ENCODE measurements at regions not wholly inside any gene's neighbourhood (a gene's known extent, or its start where the extent isn't known, plus 50 kb on each side); places are given as distances from the start of the nearest gene placed in this dataset.

DNA sequence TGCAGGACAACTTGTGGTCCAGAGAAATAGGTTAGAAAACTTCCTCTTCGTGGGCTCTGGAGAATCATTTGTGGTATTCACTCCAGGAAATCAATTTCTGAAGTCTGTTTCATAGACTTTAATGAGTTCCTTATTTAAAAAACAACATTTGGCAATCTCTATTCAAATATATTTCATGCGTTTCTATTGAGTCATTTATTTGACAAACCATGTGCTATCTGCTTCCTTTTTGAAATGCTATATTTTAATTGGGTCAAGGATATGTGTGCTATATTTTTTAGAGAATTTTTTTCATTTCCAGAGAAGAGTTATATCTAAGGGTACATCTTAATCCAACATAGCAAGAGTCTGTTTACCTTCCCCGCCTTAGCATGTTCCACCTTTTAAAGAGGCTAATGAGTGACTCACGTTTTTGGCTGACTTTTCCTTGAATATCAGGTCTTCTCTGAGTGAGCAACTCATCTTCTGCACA, 252.4 kb upstream of the EGLN3 start:
- Histone ChIP-seq H3K9ac (ENCODE audit: control insufficient read depth, extremely low read depth, insufficient read depth, low read length) (no peak overlapping the region), H3K4me2 (ENCODE audit: control insufficient read depth, extremely low read depth, insufficient read depth, low read depth, low read length) (no peak overlapping the region), H3K27ac (ENCODE audit: control insufficient read depth, insufficient read depth, low read length) (no peak overlapping the region), H3K27me3 (ENCODE audit: control insufficient read depth, extremely low read depth, insufficient read depth, low read length) (no peaks in the 10 kb centered on the region), H3K79me2 (ENCODE audit: control insufficient read depth, insufficient read depth, low read length) (no peaks in the 10 kb centered on the region), H2AFZ (ENCODE audit: control insufficient read depth, low read length) (no peak overlapping the region), H3K4me3 (ENCODE audit: control insufficient read depth in 2 of 3, extremely low read depth in 1 of 3, insufficient read depth in 2 of 3, low read depth in 1 of 3, low read length in 3 of 3) (no peak overlapping the region), H4K20me1 (ENCODE audit: control insufficient read depth, extremely low read depth, insufficient read depth, low read length) (no peaks in the 10 kb centered on the region), H3K36me3 (ENCODE audit: control insufficient read depth in 2 of 2, extremely low read depth in 1 of 2, insufficient read depth in 2 of 2, low read length in 2 of 2) (no peaks in the 10 kb centered on the region), H3K9me3 (ENCODE audit: control insufficient read depth, low read depth, low read length) (no peaks in the 10 kb centered on the region), H3K9me1 (ENCODE audit: control insufficient read depth, extremely low read depth, insufficient read depth, low read length) (no peaks in the 10 kb centered on the region), H3K4me1 (ENCODE audit: control insufficient read depth, extremely low read depth, insufficient read depth, low read length) (peaks cover 12% of the 10 kb centered on the region)
- no peak for DNase-seq (ENCODE audit: low read depth, low spot score)
- peak; percentile 81 for FAIRE-seq
- dilution Hi-C loops (cut with MboI; ENCODE audit: extremely low pct_ligation_motif_present, low sequenced_read_pairs), result no loop called here
- TF ChIP-seq, protein P1, sequence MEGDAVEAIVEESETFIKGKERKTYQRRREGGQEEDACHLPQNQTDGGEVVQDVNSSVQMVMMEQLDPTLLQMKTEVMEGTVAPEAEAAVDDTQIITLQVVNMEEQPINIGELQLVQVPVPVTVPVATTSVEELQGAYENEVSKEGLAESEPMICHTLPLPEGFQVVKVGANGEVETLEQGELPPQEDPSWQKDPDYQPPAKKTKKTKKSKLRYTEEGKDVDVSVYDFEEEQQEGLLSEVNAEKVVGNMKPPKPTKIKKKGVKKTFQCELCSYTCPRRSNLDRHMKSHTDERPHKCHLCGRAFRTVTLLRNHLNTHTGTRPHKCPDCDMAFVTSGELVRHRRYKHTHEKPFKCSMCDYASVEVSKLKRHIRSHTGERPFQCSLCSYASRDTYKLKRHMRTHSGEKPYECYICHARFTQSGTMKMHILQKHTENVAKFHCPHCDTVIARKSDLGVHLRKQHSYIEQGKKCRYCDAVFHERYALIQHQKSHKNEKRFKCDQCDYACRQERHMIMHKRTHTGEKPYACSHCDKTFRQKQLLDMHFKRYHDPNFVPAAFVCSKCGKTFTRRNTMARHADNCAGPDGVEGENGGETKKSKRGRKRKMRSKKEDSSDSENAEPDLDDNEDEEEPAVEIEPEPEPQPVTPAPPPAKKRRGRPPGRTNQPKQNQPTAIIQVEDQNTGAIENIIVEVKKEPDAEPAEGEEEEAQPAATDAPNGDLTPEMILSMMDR (optimal IDR thresholded peaks at IDR 0.05 in 1 of 3, IDR thresholded peaks at IDR 0.05 in 1 of 3, conservative IDR thresholded peaks at IDR 0.05 in 1 of 3; ENCODE audit: extremely low read depth in 1 of 3, insufficient read depth in 2 of 3, low read length in 3 of 3), result no peak
- no peak for TF ChIP-seq EZH2 (IDR thresholded peaks at IDR 0.05; ENCODE audit: low read length)

DNA sequence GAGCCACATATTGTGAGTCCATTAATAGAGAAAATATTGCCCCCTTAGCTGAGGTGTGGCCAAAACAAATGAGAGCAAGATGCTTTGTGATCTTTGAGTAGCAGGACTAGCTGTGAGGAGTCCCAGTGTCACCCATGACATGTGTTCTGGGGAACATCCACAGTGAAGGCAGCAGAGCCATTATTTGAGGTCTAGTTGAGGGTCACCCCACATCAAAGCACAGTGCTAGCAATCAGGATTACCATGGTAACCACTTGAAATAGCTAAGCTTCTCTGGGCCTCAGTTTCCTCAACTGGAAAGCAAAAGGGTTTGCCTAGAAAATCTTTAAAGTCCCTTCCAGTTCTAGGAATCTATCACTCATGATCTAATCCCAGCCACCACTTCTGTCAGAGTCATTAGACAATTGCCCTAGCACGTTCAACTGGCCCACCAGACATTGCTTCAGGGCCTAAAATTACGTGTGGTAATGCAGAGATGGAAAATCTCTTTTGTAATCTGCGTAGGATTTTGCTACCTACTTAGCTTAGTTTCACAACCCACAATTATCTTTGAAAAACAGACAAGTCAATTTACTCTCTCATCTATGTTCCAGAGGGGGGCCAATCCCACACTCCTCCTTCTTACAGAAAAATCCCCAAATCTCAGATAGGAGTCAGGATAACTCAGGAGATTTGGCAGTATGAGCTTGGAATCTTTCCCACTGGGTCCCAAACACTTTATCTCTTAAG, 251.2 kb upstream of the EGLN3 start:
- H3K27ac ChIP-seq (ENCODE audit: control insufficient read depth, insufficient read depth, low read length), result no peak overlapping the region
- no peak overlapping the region for H3K4me3 ChIP-seq (ENCODE audit: control insufficient read depth in 2 of 3, extremely low read depth in 1 of 3, insufficient read depth in 2 of 3, low read depth in 1 of 3, low read length in 3 of 3)
- no peaks in the 10 kb centered on the region for H3K79me2 ChIP-seq (ENCODE audit: control insufficient read depth, insufficient read depth, low read length)
- no peak overlapping the region for H3K9ac ChIP-seq (ENCODE audit: control insufficient read depth, extremely low read depth, insufficient read depth, low read length)
- H4K20me1 ChIP-seq (ENCODE audit: control insufficient read depth, extremely low read depth, insufficient read depth, low read length), result no peaks in the 10 kb centered on the region
- no peaks in the 10 kb centered on the region for H3K27me3 ChIP-seq (ENCODE audit: control insufficient read depth, extremely low read depth, insufficient read depth, low read length)
- DNase-seq (ENCODE audit: low read depth, low spot score) (no peak), FAIRE-seq (no peak)
- dilution Hi-C loops (cut with MboI; ENCODE audit: extremely low pct_ligation_motif_present, low sequenced_read_pairs), result no loop called here
- H3K4me1 ChIP-seq (ENCODE audit: control insufficient read depth, extremely low read depth, insufficient read depth, low read length), result peaks cover 12% of the 10 kb centered on the region
- H3K9me3 ChIP-seq (ENCODE audit: control insufficient read depth, low read depth, low read length), result no peaks in the 10 kb centered on the region
- no peaks in the 10 kb centered on the region for H3K36me3 ChIP-seq (ENCODE audit: control insufficient read depth in 2 of 2, extremely low read depth in 1 of 2, insufficient read depth in 2 of 2, low read length in 2 of 2)
- H3K4me2 ChIP-seq (ENCODE audit: control insufficient read depth, extremely low read depth, insufficient read depth, low read depth, low read length), result no peak overlapping the region
- no peak overlapping the region for H2AFZ ChIP-seq (ENCODE audit: control insufficient read depth, low read length)
- no peaks in the 10 kb centered on the region for H3K9me1 ChIP-seq (ENCODE audit: control insufficient read depth, extremely low read depth, insufficient read depth, low read length)
- TF ChIP-seq EZH2 (IDR thresholded peaks at IDR 0.05; ENCODE audit: low read length), result no peak
- TF ChIP-seq, protein P1 (optimal IDR thresholded peaks at IDR 0.05 in 1 of 3, IDR thresholded peaks at IDR 0.05 in 1 of 3, conservative IDR thresholded peaks at IDR 0.05 in 1 of 3; ENCODE audit: extremely low read depth in 1 of 3, insufficient read depth in 2 of 3, low read length in 3 of 3), result no peak

All from keratinocyte (primary cell).